WTC11 (cell line): ENCODE measurements at regions not wholly inside any gene's neighbourhood (a gene's known extent, or its start where the extent isn't known, plus 50 kb on each side); places are given as distances from the start of the nearest gene placed in this dataset.

ENCODE experiments used
- ATAC-seq: fragments of 200-7000 bp; cut with Tn5 transposase; 2 replicates; pipeline ENCODE4 v1.10.0; 2021; ENCODE audit warnings: mild to moderate bottlenecking, moderate library complexity
- CTCF ChIA-PET: fragments of 300-600 bp; sonication (Branson Sonifier 250); formaldehyde crosslinking; loops from one replicate; lab custom pipeline; 2021; ENCODE audit warnings: antibody characterized with exemption; lab: Charles Lee
- POLR2A ChIA-PET: fragments of 350-600 bp; sonication (Branson Sonifier 250); formaldehyde crosslinking; loops from one replicate; lab custom pipeline; 2021; ENCODE audit warnings: antibody characterized with exemption; lab: Charles Lee
- DNase-seq: peaks from one replicate; pipeline ENCODE4 v3.0.0; 2021; ENCODE audit warnings: low spot score
- H3K27ac Mint-ChIP-seq: 2 replicates; pipeline ENCODE4 v1.8.0; 2021; ENCODE audit warnings: mixed read lengths
- H3K27me3 Mint-ChIP-seq: 2 replicates; pipeline ENCODE4 v1.8.0; 2021; ENCODE audit warnings: low read depth, mild to moderate bottlenecking, moderate library complexity, mixed read lengths
- H3K36me3 Mint-ChIP-seq: 2 replicates; pipeline ENCODE4 v1.8.0; 2021; ENCODE audit warnings: mixed read lengths
- H3K4me1 Mint-ChIP-seq: 2 replicates; pipeline ENCODE4 v1.8.0; 2022; ENCODE audit warnings: mixed read lengths
- H3K4me3 Mint-ChIP-seq: 2 replicates; pipeline ENCODE4 v1.8.0; 2021; ENCODE audit warnings: mild to moderate bottlenecking, moderate library complexity, mixed read lengths
- H3K9me3 Mint-ChIP-seq: 2 replicates; pipeline ENCODE4 v1.8.0; 2021; ENCODE audit warnings: mixed read lengths
- AFF4 ChIP-seq: sonication (generic); formaldehyde crosslinking; IDR thresholded peaks from 2 replicates; pipeline ENCODE4 v1.8.1; 2023; ENCODE audit warnings: mild to moderate bottlenecking, missing genetic modification reagents, borderline replicate concordance
- ATF1 ChIP-seq: sonication (generic); formaldehyde crosslinking; IDR thresholded peaks from 2 replicates; pipeline ENCODE4 v1.8.1; 2023; ENCODE audit warnings: mild to moderate bottlenecking, moderate library complexity, missing genetic modification reagents
- ATF3 ChIP-seq: sonication (generic); formaldehyde crosslinking; conservative IDR thresholded peaks from 2 replicates; pipeline ENCODE4 v1.8.1; 2022; ENCODE audit warnings: mild to moderate bottlenecking, missing genetic modification reagents
- ATF6 ChIP-seq: sonication (generic); formaldehyde crosslinking; IDR thresholded peaks from 2 replicates; pipeline ENCODE4 v1.8.1; 2023; ENCODE audit warnings: mild to moderate bottlenecking, missing genetic modification reagents
- CDX4 ChIP-seq: fragments of 250-450 bp; sonication (Bioruptor Pico); IDR thresholded peaks from 2 replicates; pipeline ENCODE4 v1.9.0; 2021; ENCODE audit warnings: moderate library complexity, mild to moderate bottlenecking, inconsistent platforms, borderline replicate concordance
- E2F1 ChIP-seq: sonication (generic); formaldehyde crosslinking; IDR thresholded peaks from 2 replicates; pipeline ENCODE4 v1.8.0; 2022; ENCODE audit warnings: mild to moderate bottlenecking, missing genetic modification reagents
- ERG ChIP-seq: fragments of 250-450 bp; sonication (Bioruptor Pico); IDR thresholded peaks from 2 replicates; pipeline ENCODE4 v1.8.0; 2021; ENCODE audit warnings: mild to moderate bottlenecking
- ETV6 ChIP-seq: sonication (generic); formaldehyde crosslinking; IDR thresholded peaks from 2 replicates; pipeline ENCODE4 v1.8.1; 2022; ENCODE audit warnings: mild to moderate bottlenecking, missing genetic modification reagents
- FOXJ3 ChIP-seq: sonication (generic); formaldehyde crosslinking; IDR thresholded peaks from 2 replicates; pipeline ENCODE4 v1.9.0; 2021; ENCODE audit warnings: missing genetic modification reagents, mild to moderate bottlenecking, borderline replicate concordance
- IRF2 ChIP-seq: sonication (generic); formaldehyde crosslinking; IDR thresholded peaks from 2 replicates; pipeline ENCODE4 v1.8.0; 2022; ENCODE audit warnings: low read depth, missing genetic modification reagents, borderline replicate concordance
- JAZF1 ChIP-seq: fragments of 250-450 bp; sonication (Bioruptor Pico); IDR thresholded peaks from 2 replicates; pipeline ENCODE4 v1.9.0; 2021; ENCODE audit warnings: moderate library complexity, mild to moderate bottlenecking, inconsistent platforms
- MAX ChIP-seq: sonication (generic); formaldehyde crosslinking; IDR thresholded peaks from 2 replicates; pipeline ENCODE4 v1.8.0; 2022; ENCODE audit warnings: mild to moderate bottlenecking, missing genetic modification reagents
- MYBL2 ChIP-seq: sonication (generic); formaldehyde crosslinking; IDR thresholded peaks from 2 replicates; pipeline ENCODE4 v1.8.1; 2023; ENCODE audit warnings: mild to moderate bottlenecking, moderate library complexity, missing genetic modification reagents
- NFYB ChIP-seq: sonication (generic); formaldehyde crosslinking; conservative IDR thresholded peaks from 2 replicates; pipeline ENCODE4 v1.8.0; 2022; ENCODE audit warnings: low read depth, missing genetic modification reagents
- NR3C1 ChIP-seq: sonication (generic); formaldehyde crosslinking; conservative IDR thresholded peaks from 2 replicates; pipeline ENCODE4 v1.8.1; 2023; ENCODE audit warnings: low read depth, mild to moderate bottlenecking, missing genetic modification reagents
- SP1 ChIP-seq: sonication (generic); formaldehyde crosslinking; conservative IDR thresholded peaks from 2 replicates; pipeline ENCODE4 v1.8.1; 2022; ENCODE audit warnings: missing genetic modification reagents
- STAT6 ChIP-seq: sonication (generic); formaldehyde crosslinking; conservative IDR thresholded peaks from 2 replicates; pipeline ENCODE4 v1.8.1; 2023; ENCODE audit warnings: mild to moderate bottlenecking, low read depth, missing genetic modification reagents, moderate library complexity
- TCF7 ChIP-seq: sonication (generic); formaldehyde crosslinking; IDR thresholded peaks from 2 replicates; pipeline ENCODE4 v1.8.0; 2022; ENCODE audit warnings: mild to moderate bottlenecking, low read depth, missing genetic modification reagents, moderate library complexity
- TEAD4 ChIP-seq: sonication (generic); formaldehyde crosslinking; IDR thresholded peaks from 2 replicates; pipeline ENCODE4 v1.8.0; 2022; ENCODE audit warnings: mild to moderate bottlenecking, missing genetic modification reagents
- ZNF317 ChIP-seq: sonication (generic); formaldehyde crosslinking; IDR thresholded peaks from 2 replicates; pipeline ENCODE4 v1.8.1; 2023; ENCODE audit warnings: low read depth, mild to moderate bottlenecking, moderate library complexity, missing genetic modification reagents, borderline replicate concordance

- TF ChIP-seq SP1 (CRISPR knock-in tag) = no peak
- TF ChIP-seq MYBL2 = no peak
- TF ChIP-seq AFF4 (CRISPR knock-in tag) = no peak
- TF ChIP-seq ETV6 = no peak
- TF ChIP-seq ERG (CRISPR knock-in tag) = no peak
- TF ChIP-seq TEAD4 (CRISPR knock-in tag) = no peak
- no peak for TF ChIP-seq STAT6
- TF ChIP-seq ZNF317 = no peak
- TF ChIP-seq NFYB (CRISPR knock-in tag) = no peak
- no peak for TF ChIP-seq ATF6 (CRISPR knock-in tag)
- TF ChIP-seq MAX = no peak
- TF ChIP-seq ATF3 (CRISPR knock-in tag) = no peak
- no peak for TF ChIP-seq ATF1
- no peak for TF ChIP-seq NR3C1 (CRISPR knock-in tag)
- no peak for TF ChIP-seq JAZF1 (CRISPR knock-in tag)
- TF ChIP-seq IRF2 (CRISPR knock-in tag) = no peak
- Mint-ChIP-seq H3K4me1 (no peaks in the 10 kb centered on the region), H3K27ac (no peak overlapping the region), H3K9me3 (peaks cover 12% of the 10 kb centered on the region), H3K4me3 (no peak overlapping the region), H3K36me3 (0 out of 2 replicates have a peak, but pooled peaks cover under 1% of the 10 kb centered on the region), H3K27me3 (peaks cover 37% of the 10 kb centered on the region)
- ChIA-PET POLR2A (no interaction called here), CTCF (no interaction called here)
- DNase-seq = no peak
- no peak for ATAC-seq
Measured at GRCh38 chr4:18082236-18082635, 60.7 kb upstream of the LCORL start.

- no peaks in the 10 kb centered on the region for H3K36me3 Mint-ChIP-seq
- no peaks in the 10 kb centered on the region for H3K4me1 Mint-ChIP-seq
- no peak overlapping the region for H3K4me3 Mint-ChIP-seq
- DNase-seq (no peak), ATAC-seq (no peak)
- CTCF ChIA-PET = interaction anchor here (0.6 kb wide), 1 partner anchor 57 kb away, joined by 3 read pairs; no protein-coding TSS in a partner anchor
- peaks cover 7% of the 10 kb centered on the region for H3K9me3 Mint-ChIP-seq
- no peak overlapping the region for H3K27ac Mint-ChIP-seq
- peaks cover 38% of the 10 kb centered on the region for H3K27me3 Mint-ChIP-seq
- POLR2A ChIA-PET = no interaction called here
- TF ChIP-seq E2F1 (CRISPR knock-in tag) (no peak), TCF7 (no peak), ATF6 (CRISPR knock-in tag) (no peak), FOXJ3 (no peak), CDX4 (CRISPR knock-in tag) (no peak)
Measured at GRCh38 chr4:18081708-18082107, 60.2 kb upstream of the LCORL start.
